H9 (cell line): ENCODE measurements at regions not wholly inside any gene's neighbourhood (a gene's known extent, or its start where the extent isn't known, plus 50 kb on each side); places are given as distances from the start of the nearest gene placed in this dataset.

Source experiments
- DNase-seq: peaks from one replicate; pipeline ENCODE4 v3.0.0-alpha.2; 2017
- H2AFZ ChIP-seq: one replicate; pipeline ENCODE4 v1.6.1; 2013; ENCODE audit warnings: mild to moderate bottlenecking, low read length, control low read depth, moderate library complexity
- H2AK5ac ChIP-seq: 2 replicates; pipeline ENCODE4 v1.6.1; 2013; ENCODE audit warnings: low read length, control low read depth, mixed read lengths; ENCODE audit not compliant: insufficient read length
- H2BK120ac ChIP-seq: one replicate; pipeline ENCODE4 v1.6.1; 2013; ENCODE audit warnings: low read depth, mild to moderate bottlenecking, low read length, control low read depth, inconsistent platforms; ENCODE audit not compliant: poor library complexity, severe bottlenecking
- H2BK12ac ChIP-seq: 2 replicates; pipeline ENCODE4 v1.6.1; 2013; ENCODE audit warnings: low read length, control low read depth, mixed read lengths, low read depth; ENCODE audit not compliant: insufficient read length
- H2BK15ac ChIP-seq: 2 replicates; pipeline ENCODE4 v1.6.1; 2013; ENCODE audit warnings: low read depth, low read length, control low read depth
- H2BK20ac ChIP-seq: one replicate; pipeline ENCODE4 v1.6.1; 2013; ENCODE audit warnings: low read depth, mild to moderate bottlenecking, low read length, control low read depth, inconsistent platforms; ENCODE audit not compliant: poor library complexity, severe bottlenecking
- H2BK5ac ChIP-seq: 2 replicates; pipeline ENCODE4 v1.6.1; 2013; ENCODE audit warnings: low read length, control low read depth, mixed read lengths; ENCODE audit not compliant: insufficient read length
- H3K14ac ChIP-seq: 2 replicates; pipeline ENCODE4 v1.6.1; 2013; ENCODE audit warnings: low read length, control low read depth; ENCODE audit not compliant: insufficient read depth
- H3K18ac ChIP-seq: 2 replicates; pipeline ENCODE4 v1.6.1; 2013; ENCODE audit warnings: low read depth, mild to moderate bottlenecking, mixed read lengths, low read length, control low read depth; ENCODE audit not compliant: insufficient read length
- H3K23ac ChIP-seq: 2 replicates; pipeline ENCODE4 v1.6.1; 2013; ENCODE audit warnings: low read length, control low read depth, mixed read lengths, low read depth; ENCODE audit not compliant: insufficient read length
- H3K23me2 ChIP-seq: 2 replicates; pipeline ENCODE4 v1.6.1; 2013; ENCODE audit warnings: low read depth, mild to moderate bottlenecking, mixed read lengths, low read length, control low read depth; ENCODE audit not compliant: insufficient read length, poor library complexity, severe bottlenecking
- H3K27ac ChIP-seq: 2 replicates; pipeline ENCODE4 v1.5.1; 2013; ENCODE audit warnings: low read length, control low read depth, mixed read lengths, low read depth; ENCODE audit not compliant: insufficient read length
- H3K27me3 ChIP-seq: 2 replicates; pipeline ENCODE4 v1.6.1; 2013; ENCODE audit warnings: low read length, control low read depth, inconsistent platforms; ENCODE audit not compliant: insufficient read depth
- H3K4ac ChIP-seq: 2 replicates; pipeline ENCODE4 v1.6.1; 2013; ENCODE audit warnings: low read depth, mild to moderate bottlenecking, control low read depth, inconsistent platforms, low read length, moderate library complexity
- H3K4me1 ChIP-seq: 2 replicates; pipeline ENCODE4 v1.6.1; 2013; ENCODE audit warnings: low read length, control low read depth, inconsistent platforms; ENCODE audit not compliant: insufficient read depth
- H3K4me2 ChIP-seq: 2 replicates; pipeline ENCODE4 v1.6.1; 2013; ENCODE audit warnings: low read length, control low read depth, mixed read lengths; ENCODE audit not compliant: insufficient read length, insufficient read depth
- H3K56ac ChIP-seq: 2 replicates; pipeline ENCODE4 v1.6.1; 2013; ENCODE audit warnings: low read depth, mild to moderate bottlenecking, mixed read lengths, low read length, control low read depth; ENCODE audit not compliant: insufficient read length
- H3K79me1 ChIP-seq: 2 replicates; pipeline ENCODE4 v1.6.1; 2013; ENCODE audit warnings: low read depth, mild to moderate bottlenecking, moderate library complexity, low read length, control low read depth, inconsistent platforms; ENCODE audit not compliant: insufficient read depth, poor library complexity, severe bottlenecking
- H3K79me2 ChIP-seq: 2 replicates; pipeline ENCODE4 v1.6.1; 2013; ENCODE audit warnings: low read length, control low read depth, inconsistent platforms; ENCODE audit not compliant: insufficient read depth
- H3K9ac ChIP-seq: 2 replicates; pipeline ENCODE4 v1.6.1; 2013; ENCODE audit warnings: low read length, control low read depth, mixed read lengths; ENCODE audit not compliant: insufficient read length; ENCODE audit errors: extremely low read depth
- H3K9me3 ChIP-seq: one replicate; pipeline ENCODE4 v1.6.1; 2013; ENCODE audit warnings: low read depth, low read length, inconsistent platforms; ENCODE audit not compliant: control insufficient read depth
- H3T11ph ChIP-seq: one replicate; pipeline ENCODE4 v1.6.1; 2013; ENCODE audit warnings: mild to moderate bottlenecking, low read length, control low read depth, inconsistent platforms
- H4K20me1 ChIP-seq: one replicate; pipeline ENCODE4 v1.6.1; 2013; ENCODE audit not compliant: control insufficient read depth, insufficient read length, insufficient read depth
- H4K5ac ChIP-seq: 2 replicates; pipeline ENCODE4 v1.6.1; 2013; ENCODE audit warnings: low read depth, mild to moderate bottlenecking, mixed read lengths, low read length, control low read depth; ENCODE audit not compliant: insufficient read length
- H4K8ac ChIP-seq: replicated peaks from 2 replicates; pipeline ENCODE4 v1.6.1; 2013; ENCODE audit warnings: low read length, control low read depth, mixed read lengths, low read depth; ENCODE audit not compliant: insufficient read length
- H4K91ac ChIP-seq: 2 replicates; pipeline ENCODE4 v1.6.1; 2013; ENCODE audit warnings: low read depth, mild to moderate bottlenecking, moderate library complexity, mixed read lengths, low read length, control low read depth; ENCODE audit not compliant: insufficient read length
- H3K27ac Mint-ChIP-seq, 3 experiments: 2 replicates in 2 of 3; 3 replicates in 1 of 3; pipeline ENCODE4 v1.8.0; 2020 to 2021; ENCODE audit warnings: mixed read lengths in 3 of 3, mild to moderate bottlenecking in 1 of 3, moderate library complexity in 1 of 3
- H3K27me3 Mint-ChIP-seq: 2 replicates; pipeline ENCODE4 v1.8.0; 2021; ENCODE audit warnings: low read depth, mild to moderate bottlenecking, moderate library complexity, mixed read lengths
- H3K36me3 Mint-ChIP-seq, 3 experiments: 2 replicates in 2 of 3; 3 replicates in 1 of 3; pipeline ENCODE4 v1.8.0; 2020 to 2021; ENCODE audit warnings: low read depth in 3 of 3, mixed read lengths in 3 of 3; ENCODE audit not compliant: insufficient read depth in 1 of 3
- H3K4me1 Mint-ChIP-seq, 2 experiments: 2 replicates each; pipeline ENCODE4 v1.8.0; 2020; ENCODE audit warnings: mixed read lengths in 2 of 2
- H3K4me3 Mint-ChIP-seq, 2 experiments: 2 replicates in 1 of 2; 3 replicates in 1 of 2; pipeline ENCODE4 v1.8.0; 2020 to 2021; ENCODE audit warnings: mild to moderate bottlenecking in 2 of 2, mixed read lengths in 2 of 2, moderate library complexity in 1 of 2
- H3K9me3 Mint-ChIP-seq, 2 experiments: 2 replicates in 1 of 2; 3 replicates in 1 of 2; pipeline ENCODE4 v1.8.0; 2020; ENCODE audit warnings: mild to moderate bottlenecking in 2 of 2, mixed read lengths in 2 of 2, moderate library complexity in 1 of 2
- WGBS: extraction: QIAGEN DNeasy Blood & Tissue Kit; methylation state at CpG from one replicate; pipeline ENCODE4 v1.1.7; 2013; ENCODE audit warnings: missing lambda C conversion rate, low lambda C conversion rate, mixed read lengths; ENCODE audit not compliant: insufficient read length; ENCODE audit errors: extremely low coverage; 5-methylcytosine and 5-hydroxymethylcytosine counted together
- TF ChIP-seq, protein P1 (sequence below): fragments of 200-600 bp; sonication (generic); conservative IDR thresholded peaks from 3 replicates; pipeline ENCODE4 v1.8.0; 2021; ENCODE audit warnings: antibody characterized with exemption, mild to moderate bottlenecking

- Mint-ChIP-seq H3K36me3 (no peaks in the 10 kb centered on the region), H3K27ac (no peak overlapping the region)
Observed at GRCh38 chr14:96997996-96998395, 200.8 kb downstream of the VRK1 start.

More at GRCh38 chr14:96997996-96998395, 200.8 kb downstream of the VRK1 start:
- Mint-ChIP-seq H3K27me3 (no peaks in the 10 kb centered on the region), H3K9me3 (no peaks in the 10 kb centered on the region; a peak in 1 of 5 replicates), H3K4me3 (no peak overlapping the region), H3K4me1 (peaks cover 4 to 7% of the 10 kb centered on the region in 2 experiments; a peak in 2 of 4 replicates)
- H3K4me2 ChIP-seq, result no peak overlapping the region
- H3K18ac ChIP-seq, result no peak overlapping the region
- H3K79me1 ChIP-seq, result no peaks in the 10 kb centered on the region
- TF ChIP-seq, protein P1, sequence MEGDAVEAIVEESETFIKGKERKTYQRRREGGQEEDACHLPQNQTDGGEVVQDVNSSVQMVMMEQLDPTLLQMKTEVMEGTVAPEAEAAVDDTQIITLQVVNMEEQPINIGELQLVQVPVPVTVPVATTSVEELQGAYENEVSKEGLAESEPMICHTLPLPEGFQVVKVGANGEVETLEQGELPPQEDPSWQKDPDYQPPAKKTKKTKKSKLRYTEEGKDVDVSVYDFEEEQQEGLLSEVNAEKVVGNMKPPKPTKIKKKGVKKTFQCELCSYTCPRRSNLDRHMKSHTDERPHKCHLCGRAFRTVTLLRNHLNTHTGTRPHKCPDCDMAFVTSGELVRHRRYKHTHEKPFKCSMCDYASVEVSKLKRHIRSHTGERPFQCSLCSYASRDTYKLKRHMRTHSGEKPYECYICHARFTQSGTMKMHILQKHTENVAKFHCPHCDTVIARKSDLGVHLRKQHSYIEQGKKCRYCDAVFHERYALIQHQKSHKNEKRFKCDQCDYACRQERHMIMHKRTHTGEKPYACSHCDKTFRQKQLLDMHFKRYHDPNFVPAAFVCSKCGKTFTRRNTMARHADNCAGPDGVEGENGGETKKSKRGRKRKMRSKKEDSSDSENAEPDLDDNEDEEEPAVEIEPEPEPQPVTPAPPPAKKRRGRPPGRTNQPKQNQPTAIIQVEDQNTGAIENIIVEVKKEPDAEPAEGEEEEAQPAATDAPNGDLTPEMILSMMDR, result no peak
- no CpG with 5 or more reads among the region's 5 CpGs for WGBS
- H3K27ac ChIP-seq, result no peak overlapping the region
- no peak overlapping the region for H3K4ac ChIP-seq
- H3K14ac ChIP-seq, result peak overlapping the region; percentile 57; the same call in 1 of the 2 replicates
- no peak overlapping the region for H2BK12ac ChIP-seq
- no peak overlapping the region for H4K8ac ChIP-seq
- H3K23me2 ChIP-seq, result no peaks in the 10 kb centered on the region
- no peak overlapping the region for H4K5ac ChIP-seq
- no peaks in the 10 kb centered on the region for H3K27me3 ChIP-seq
- H3K23ac ChIP-seq, result no peak overlapping the region
- H2BK20ac ChIP-seq, result no peak overlapping the region
- H4K91ac ChIP-seq, result no peak overlapping the region
- H3K79me2 ChIP-seq, result no peaks in the 10 kb centered on the region
- no peak overlapping the region for H2AK5ac ChIP-seq
- H3K9me3 ChIP-seq, result no peaks in the 10 kb centered on the region
- no peak overlapping the region for H2BK5ac ChIP-seq
- H2BK15ac ChIP-seq, result no peak overlapping the region
- no peak overlapping the region for H2AFZ ChIP-seq
- H3K4me1 ChIP-seq, result no peaks in the 10 kb centered on the region
- H2BK120ac ChIP-seq, result no peak overlapping the region
- no peak for DNase-seq
- no peaks in the 10 kb centered on the region for H4K20me1 ChIP-seq
- no peak overlapping the region for H3T11ph ChIP-seq
- no peak overlapping the region for H3K56ac ChIP-seq
- no peak overlapping the region for H3K9ac ChIP-seq
